ENCODE measurements at regions not wholly inside any gene's neighbourhood (a gene's known extent, or its start where the extent isn't known, plus 50 kb on each side); places are given as distances from the start of the nearest gene placed in this dataset.

DNA sequence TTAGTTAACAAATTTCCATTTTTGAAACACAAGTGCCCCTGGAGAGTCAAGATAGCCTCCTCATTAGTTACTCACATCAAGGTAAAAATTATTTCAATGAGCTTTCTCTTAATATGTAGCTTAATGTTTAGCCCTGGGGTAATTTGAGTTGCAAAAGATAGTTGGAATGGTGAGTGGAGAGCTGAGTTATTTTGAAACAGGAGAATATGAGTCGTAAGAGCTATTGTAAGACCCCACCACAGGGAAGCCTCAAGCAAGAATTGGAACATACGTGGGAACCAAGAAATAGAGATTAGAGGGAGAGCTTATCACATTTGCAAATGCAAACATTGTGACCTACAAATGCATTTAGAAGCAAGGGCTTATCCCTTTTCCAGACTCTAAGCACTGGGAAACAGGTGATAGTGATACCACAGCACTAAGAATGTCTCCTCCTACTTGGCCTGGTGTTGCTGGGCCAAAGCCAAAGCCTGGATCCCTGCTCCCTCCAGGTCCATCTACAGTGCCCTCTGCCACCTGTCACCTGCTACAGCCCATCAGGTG, 635.1 kb downstream of the PTPRC start:
- TF ChIP-seq CTCF (IDR thresholded peaks at IDR 0.05; ENCODE audit: insufficient read depth, low read depth, low read length) (no peak), EZH2 (IDR thresholded peaks at IDR 0.05; ENCODE audit: insufficient read depth, low read length) (no peak)

Measured in astrocyte (in vitro differentiated cells and primary cell).